H1 (cell line): ENCODE measurements at regions not wholly inside any gene's neighbourhood (a gene's known extent, or its start where the extent isn't known, plus 50 kb on each side); places are given as distances from the start of the nearest gene placed in this dataset.

ENCODE experiments used
- ASH2L ChIP-seq: fragments of 200-600, 300-600 bp; sonication (generic); IDR thresholded peaks from one replicate; pipeline ENCODE4 v1.7.1; 2017; ENCODE audit warnings: low read length
- FOSL1 ChIP-seq: IDR thresholded peaks from 2 replicates; pipeline ENCODE4 v1.6.1; 2011; ENCODE audit warnings: mild to moderate bottlenecking, low read depth, low read length, moderate library complexity; ENCODE audit not compliant: insufficient read depth
- JUND ChIP-seq: IDR thresholded peaks from 2 replicates; pipeline ENCODE4 v1.6.1; 2011; ENCODE audit warnings: mild to moderate bottlenecking, improper control_type of control experiment, low read length
- MAX ChIP-seq: IDR thresholded peaks from 2 replicates; pipeline ENCODE4 v1.6.1; 2012; ENCODE audit warnings: inconsistent platforms
- TBP ChIP-seq: IDR thresholded peaks from 2 replicates; pipeline ENCODE4 v1.6.1; 2011; ENCODE audit warnings: low read depth, low read length, improper control_type of control experiment
- TEAD4 ChIP-seq: IDR thresholded peaks from 2 replicates; pipeline ENCODE4 v1.6.1; 2012; ENCODE audit warnings: low read depth, low read length, inconsistent platforms, mixed read lengths

GRCh38 chr6:105678516-105678915 lies 275.6 kb upstream of the PREP start (continued):
- no peak for TF ChIP-seq ASH2L
- TF ChIP-seq FOSL1: no peak
- TF ChIP-seq TBP: no peak
- TF ChIP-seq JUND: no peak
- no peak for TF ChIP-seq MAX
- TF ChIP-seq TEAD4: no peak
- TF ChIP-seq, all 59 proteins: peak for 0
